Suppressor macrophage (primary cell): ENCODE measurements at regions not wholly inside any gene's neighbourhood (a gene's known extent, or its start where the extent isn't known, plus 50 kb on each side); places are given as distances from the start of the nearest gene placed in this dataset.
A peak's percentile ranks its signal among the peaks of the same experiment; 100 is the strongest.

ENCODE experiments used
- DNase-seq, 4 experiments: peaks; one replicate each; pipeline ENCODE4 v3.0.0-alpha.2; 2020 to 2022

GRCh38 chr11:70630068-70630467 lies 231.7 kb downstream of the CTTN start:
- no peak for DNase-seq

- DNase-seq, result no peak
Observed at GRCh38 chr11:70630816-70631623, 232.7 kb downstream of the CTTN start.

GRCh38 chr11:70631624-70632047 lies 233.3 kb downstream of the CTTN start:
- no peak for DNase-seq

GRCh38 chr11:70633610-70634009 lies 235.3 kb downstream of the CTTN start:
- DNase-seq, result no peak

GRCh38 chr11:70636659-70637058 lies 238.3 kb downstream of the CTTN start:
- no peak for DNase-seq

- no peak for DNase-seq
Observed at GRCh38 chr11:70637186-70637800, 239.0 kb downstream of the CTTN start.

- DNase-seq, result no peak
Observed at GRCh38 chr11:70637949-70638583, 239.7 kb downstream of the CTTN start.

GRCh38 chr11:70640408-70640807 lies 242.1 kb downstream of the CTTN start:
- no peak for DNase-seq

GRCh38 chr11:70641369-70641768 lies 243.0 kb downstream of the CTTN start:
- peak; percentile 28 to 65 (median 50) for DNase-seq

GRCh38 chr11:70642266-70642665 lies 243.9 kb downstream of the CTTN start:
- DNase-seq, result no peak

GRCh38 chr11:70643642-70644041 lies 245.3 kb downstream of the CTTN start:
- no peak for DNase-seq

GRCh38 chr11:70644343-70645060 lies 246.2 kb downstream of the CTTN start:
- no peak for DNase-seq

GRCh38 chr11:70645537-70645936 lies 247.2 kb downstream of the CTTN start:
- DNase-seq, result no peak

- DNase-seq, result no peak
Observed at GRCh38 chr11:70646272-70647049, 248.1 kb downstream of the CTTN start.

- no peak for DNase-seq
Observed at GRCh38 chr11:70647188-70648166, 249.1 kb downstream of the CTTN start.

- peak; percentile 66 to 78 (median 72) for DNase-seq
Observed at GRCh38 chr11:70650075-70650909, 252.0 kb downstream of the CTTN start.

- DNase-seq, result no peak
Observed at GRCh38 chr11:70651031-70651430, 252.7 kb downstream of the CTTN start.

GRCh38 chr11:70654016-70654415 lies 255.7 kb downstream of the CTTN start:
- no peak for DNase-seq

- no peak for DNase-seq
Observed at GRCh38 chr11:70655816-70656215, 257.5 kb downstream of the CTTN start.

GRCh38 chr11:70656252-70656651 lies 257.9 kb downstream of the CTTN start:
- DNase-seq, result no peak
